GM19397 (cell line): ENCODE measurements at regions not wholly inside any gene's neighbourhood (a gene's known extent, or its start where the extent isn't known, plus 50 kb on each side); places are given as distances from the start of the nearest gene placed in this dataset.

Experiments used
- ATAC-seq: cut with Tn5 transposase; IDR thresholded peaks from one replicate; pipeline ENCODE4 v1.9.1; 2021; ENCODE audit warnings: mild to moderate bottlenecking, moderate library complexity; ENCODE audit not compliant: unreplicated experiment

- no peak for ATAC-seq
Observed at GRCh38 chr2:16129716-16130540, 189.6 kb downstream of the MYCN start.

- no peak for ATAC-seq
Observed at GRCh38 chr2:16128746-16129610, 188.6 kb downstream of the MYCN start.

- ATAC-seq: no peak
Observed at GRCh38 chr2:16127958-16128357, 187.6 kb downstream of the MYCN start.

DNA sequence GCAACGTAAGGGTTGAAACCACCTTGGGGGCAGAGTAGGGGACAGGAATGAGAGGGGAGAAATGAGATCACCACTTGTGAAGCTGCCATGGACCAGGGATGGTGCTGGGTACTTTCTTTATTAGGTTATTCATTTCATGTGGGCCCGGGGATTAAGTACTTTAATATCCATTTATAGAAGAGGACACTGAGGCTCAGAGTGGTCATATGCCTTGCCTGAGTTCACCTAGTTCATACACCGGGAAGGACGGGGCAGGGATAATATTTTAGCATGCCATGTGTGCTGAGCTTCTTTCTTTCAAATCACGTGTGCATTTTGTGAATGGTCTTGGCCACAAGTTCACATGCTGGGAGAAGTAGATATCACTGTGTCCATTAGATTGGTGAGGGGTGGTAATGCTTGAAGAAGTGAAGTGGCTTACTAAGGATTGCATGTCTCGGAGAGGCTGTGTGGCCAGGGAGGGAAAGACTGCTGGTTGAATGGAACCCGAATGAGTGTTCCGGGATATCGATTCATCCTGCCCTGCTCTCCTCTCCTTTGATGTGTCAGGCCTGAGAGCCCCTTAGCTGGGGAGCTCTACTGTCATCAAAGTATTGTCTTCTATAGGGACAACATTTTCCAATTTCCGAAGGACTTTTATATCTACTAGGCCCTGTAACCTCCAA, 187.1 kb downstream of the MYCN start:
- no peak for ATAC-seq

DNA sequence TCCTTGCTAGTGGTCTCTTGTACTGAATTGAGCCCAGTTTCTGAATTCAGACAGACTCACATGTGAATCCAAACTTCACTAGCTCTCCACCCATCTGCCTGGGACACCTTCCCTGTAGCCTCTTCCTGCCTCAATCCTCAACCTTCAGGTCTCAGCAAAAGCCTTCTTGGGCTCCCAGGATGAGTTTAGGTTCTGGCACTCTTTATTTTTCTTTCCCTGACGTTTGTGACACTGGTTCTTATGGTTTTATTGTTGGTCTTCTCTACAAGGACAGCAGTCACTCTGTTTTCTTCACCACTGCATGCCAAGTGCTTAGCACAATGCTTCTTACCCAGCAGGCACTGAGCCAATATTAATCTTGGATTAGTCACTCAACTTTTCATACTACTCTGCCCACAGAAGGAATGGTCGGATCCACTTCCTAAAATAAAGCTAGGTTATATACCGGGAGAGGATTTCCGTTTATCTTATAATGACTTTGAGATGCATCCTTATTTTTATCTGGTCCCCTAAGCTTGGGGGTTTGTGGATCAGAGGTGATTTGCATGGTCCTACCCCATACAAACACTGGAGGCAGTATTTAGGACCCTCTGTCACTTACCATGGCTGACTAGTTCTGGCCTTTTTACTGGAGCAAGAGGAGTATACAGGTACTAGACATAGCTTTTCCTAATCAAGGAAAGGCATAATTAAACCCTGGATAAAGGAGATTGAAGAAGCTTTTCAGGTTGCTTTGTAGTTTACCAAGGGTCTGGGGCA, 186.3 kb downstream of the MYCN start:
- ATAC-seq: no peak

DNA sequence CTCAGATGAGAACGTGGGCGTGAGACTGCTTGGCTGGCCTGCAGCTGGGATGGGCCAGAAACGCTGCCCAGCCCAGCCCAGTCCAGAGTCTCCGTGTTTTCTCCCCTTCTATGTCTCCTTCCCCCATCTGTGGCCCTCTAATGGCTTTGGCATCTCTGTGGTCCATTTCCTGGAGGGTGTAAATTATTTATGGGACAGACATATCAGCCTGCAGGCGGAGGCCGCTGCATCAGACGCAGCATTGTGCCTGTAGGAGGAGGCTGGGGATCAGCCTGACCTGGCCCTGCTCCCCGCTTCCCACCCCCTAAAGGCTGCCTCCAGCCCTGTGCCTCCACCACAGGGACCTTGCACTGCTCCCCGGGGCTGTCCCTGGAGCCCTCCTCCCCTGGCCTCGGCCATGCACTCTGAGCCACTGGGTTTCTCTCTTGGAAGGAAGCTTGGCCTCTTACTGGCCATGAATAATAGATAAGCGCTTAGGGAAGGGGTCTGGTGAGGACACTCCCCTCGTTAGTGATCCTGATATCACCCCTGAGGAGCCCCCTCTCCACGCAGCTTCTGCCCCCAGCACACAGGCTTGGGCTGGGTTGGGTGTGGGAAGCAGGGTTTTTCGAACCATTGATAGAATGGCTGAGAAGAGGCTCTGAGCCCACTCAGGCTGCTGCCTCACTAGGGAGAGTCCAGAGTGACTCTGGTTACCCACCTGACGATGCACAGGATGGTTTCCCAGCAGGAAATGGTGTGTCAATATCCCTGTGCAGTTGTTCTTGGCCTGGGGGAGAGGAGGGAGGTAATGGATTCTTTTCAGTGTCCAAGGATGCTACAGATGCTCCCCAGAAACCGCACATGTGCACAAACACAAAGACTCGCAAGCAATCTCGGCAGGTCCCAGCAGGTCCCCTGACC, 185.5 kb downstream of the MYCN start:
- no peak for ATAC-seq

GRCh38 chr2:16124881-16125613, 184.7 kb downstream of the MYCN start:
- ATAC-seq: no peak

DNA sequence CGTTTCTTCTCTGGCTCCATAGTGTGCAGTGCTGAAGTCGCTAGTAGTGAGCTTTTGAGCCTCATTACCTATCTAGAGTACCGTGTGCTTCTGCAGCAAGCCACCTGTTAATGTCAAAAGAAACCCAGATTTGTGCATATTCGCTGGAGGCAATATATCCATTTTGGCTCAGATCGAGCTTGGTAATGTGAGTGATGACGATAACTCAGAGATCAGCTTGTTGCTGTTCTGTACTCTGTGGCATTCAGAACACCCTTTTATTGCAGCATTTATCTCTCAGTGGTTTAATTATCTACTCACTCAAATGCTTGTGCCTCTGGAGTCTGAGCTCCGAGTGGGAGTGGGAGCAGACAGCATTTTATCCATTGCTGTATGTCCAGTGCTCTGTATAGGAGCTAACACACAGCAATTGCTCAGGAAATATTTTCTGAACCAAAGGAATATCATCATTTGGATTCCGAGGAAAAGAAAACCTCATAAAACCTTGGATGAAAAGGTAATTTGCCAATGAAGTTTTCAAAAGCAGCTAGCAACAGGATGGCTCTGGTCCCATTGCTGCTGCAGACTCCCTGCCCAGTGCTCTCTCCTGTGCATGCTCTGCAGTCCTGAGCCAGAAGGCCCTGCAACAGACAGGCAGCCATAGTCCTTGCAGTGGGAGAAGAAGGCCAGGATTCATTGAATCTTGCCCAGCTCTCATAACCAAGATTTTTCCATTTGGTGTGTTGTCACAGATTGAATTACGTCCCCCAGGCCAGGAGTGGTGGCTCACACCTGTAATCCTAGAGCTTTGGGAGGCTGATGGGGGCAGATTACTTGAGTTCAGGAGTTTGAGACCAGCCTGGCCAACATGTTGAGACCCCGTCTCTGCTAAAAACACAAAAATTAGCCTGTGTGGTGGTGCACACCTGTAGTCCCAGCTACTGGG, 183.8 kb downstream of the MYCN start:
- no peak for ATAC-seq

DNA sequence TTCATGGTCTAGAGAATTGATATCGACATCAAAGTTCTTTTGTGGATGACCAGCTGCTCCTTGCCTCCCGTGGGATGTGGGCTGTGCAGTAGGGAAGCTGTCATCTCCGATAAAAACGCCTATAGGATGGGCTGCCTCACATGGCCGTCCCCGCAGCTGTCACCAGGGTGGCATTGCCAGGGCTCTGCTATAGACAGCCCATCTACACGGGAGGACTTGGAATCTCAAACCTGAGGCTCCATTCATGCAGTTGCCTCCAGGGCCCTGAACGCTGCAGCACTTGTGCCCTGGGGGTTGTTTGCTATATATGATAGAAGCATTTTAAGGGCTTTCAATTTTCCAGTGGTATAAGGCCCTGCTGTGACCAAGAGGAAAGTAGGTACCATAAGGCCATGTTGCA, 183.1 kb downstream of the MYCN start:
- ATAC-seq: no peak

- no peak for ATAC-seq
Observed at GRCh38 chr2:16122556-16122955, 182.2 kb downstream of the MYCN start.

DNA sequence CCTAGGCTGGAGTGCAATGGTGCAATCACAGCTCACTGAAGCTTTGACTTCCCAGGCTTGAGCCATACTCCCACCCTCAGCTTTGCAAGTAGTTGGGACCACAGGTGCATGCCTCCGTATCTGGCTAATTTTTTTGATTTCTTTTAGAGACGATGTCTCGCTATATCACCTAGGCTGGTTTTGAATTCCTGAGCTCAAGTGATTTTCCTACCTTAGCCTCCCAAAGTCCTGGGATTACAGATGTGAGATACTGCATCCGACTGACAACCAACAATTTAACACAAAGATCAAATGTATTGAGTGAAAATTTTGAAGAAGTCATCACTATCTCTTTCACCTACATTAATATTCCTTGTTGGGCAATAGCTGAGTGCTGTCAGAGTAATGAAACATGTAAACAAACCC, 181.6 kb downstream of the MYCN start:
- ATAC-seq: no peak

GRCh38 chr2:16121231-16121985, 181.1 kb downstream of the MYCN start:
- no peak for ATAC-seq

GRCh38 chr2:16120591-16121180, 180.3 kb downstream of the MYCN start:
- ATAC-seq: no peak

- ATAC-seq: no peak
Observed at GRCh38 chr2:16119741-16120140, 179.4 kb downstream of the MYCN start.

DNA sequence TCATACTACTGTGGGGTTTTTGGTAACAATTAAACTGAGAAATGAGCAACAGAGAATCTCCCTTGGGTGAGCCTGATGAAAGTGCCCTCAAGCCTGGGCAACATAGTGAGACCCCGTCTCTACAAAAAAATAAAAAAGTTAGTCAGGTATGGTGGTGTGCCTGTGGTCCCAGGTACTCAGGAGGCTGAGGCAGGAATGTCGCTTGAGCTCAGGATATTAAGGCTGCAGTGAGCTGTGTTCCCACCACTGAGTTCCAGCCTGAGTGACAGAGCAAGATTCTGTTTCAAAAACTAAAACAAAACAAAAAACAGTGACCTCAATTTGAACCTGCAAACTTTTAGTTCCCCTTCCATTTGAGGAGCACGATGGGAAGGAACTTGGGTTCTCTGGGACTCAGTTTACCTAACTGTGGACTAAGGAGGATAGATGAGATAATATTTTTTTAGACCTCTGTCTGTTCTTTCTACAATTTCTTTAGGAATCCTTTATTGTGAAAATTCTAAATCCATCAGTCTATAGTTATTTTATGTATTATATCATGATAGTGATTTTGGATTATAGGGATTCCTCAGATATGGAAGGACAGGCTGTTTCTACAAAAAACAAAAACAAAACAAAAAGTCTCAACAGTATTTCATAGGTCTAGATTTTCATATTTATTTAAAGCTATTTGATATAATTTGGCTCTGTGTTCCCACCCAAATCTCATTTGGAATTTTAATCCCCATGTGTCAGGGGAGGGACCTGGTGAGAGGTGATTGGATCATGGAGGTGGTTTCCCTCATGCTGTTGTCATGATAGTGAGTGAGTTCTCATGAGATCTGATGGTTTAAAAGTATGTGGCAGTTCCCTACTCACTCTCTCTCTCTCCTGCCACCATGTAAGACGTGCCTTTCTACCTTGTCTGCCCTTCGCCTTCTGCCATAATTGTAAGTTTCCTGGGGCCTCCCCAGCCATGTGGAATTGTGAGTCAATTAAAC, 178.6 kb downstream of the MYCN start:
- no peak for ATAC-seq
